ENCODE measurements at regions not wholly inside any gene's neighbourhood (a gene's known extent, or its start where the extent isn't known, plus 50 kb on each side); places are given as distances from the start of the nearest gene placed in this dataset.

DNA sequence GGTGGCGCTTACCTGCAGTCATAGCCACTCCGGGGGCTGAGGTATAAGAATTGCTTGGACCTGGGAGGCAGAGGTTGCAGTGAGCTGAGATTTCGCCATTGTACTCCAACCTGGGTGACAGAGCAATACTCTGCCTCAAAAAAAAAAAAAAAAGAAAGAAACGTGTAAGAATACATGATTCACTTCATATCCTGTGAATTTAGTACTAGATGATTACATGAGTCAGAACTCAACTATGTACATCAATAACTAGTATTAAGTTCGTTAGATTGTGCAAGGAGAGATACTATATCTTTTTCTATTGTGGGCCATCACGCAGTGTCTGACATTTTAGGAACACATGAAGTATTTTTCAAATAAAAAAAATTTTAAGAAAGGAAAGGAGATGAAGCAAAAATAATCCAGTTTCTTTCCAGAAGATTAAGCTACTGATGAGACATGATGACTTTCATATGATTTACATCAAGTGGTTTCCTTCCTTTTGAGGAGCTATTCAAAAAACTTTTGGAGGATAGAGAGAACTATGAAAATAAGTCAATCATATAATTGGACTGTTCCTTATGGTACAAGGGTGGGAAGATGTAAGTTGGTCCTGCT, 64.7 kb upstream of the EXOC1L start:
- H2AFZ ChIP-seq (ENCODE audit: low read length) = no peak overlapping the region

DNA sequence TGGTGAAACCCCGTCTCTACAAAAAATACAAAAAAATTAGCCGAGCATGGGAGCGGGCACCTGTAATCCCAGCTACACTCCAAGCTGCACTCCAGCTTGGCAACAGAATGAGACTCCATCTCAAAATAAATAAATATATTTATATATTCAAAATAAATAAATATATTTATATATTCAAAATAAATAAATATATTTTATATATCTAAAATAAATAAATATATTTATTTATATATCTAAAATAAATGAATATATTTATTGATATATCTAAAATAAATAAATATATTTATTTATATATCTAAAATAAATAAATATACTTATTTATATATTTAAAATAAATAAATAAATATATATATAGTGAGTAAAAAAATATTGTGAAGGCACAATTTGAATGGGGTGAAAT, 63.4 kb upstream of the EXOC1L start:
- H3K9me3 ChIP-seq (ENCODE audit: low read length) = no peaks in the 10 kb centered on the region
- H3K9me2 ChIP-seq (ENCODE audit: low read depth, low read length) = no peaks in the 10 kb centered on the region
- no peaks in the 10 kb centered on the region for H3F3A ChIP-seq (ENCODE audit: insufficient read depth, low read length)
- H4K20me1 ChIP-seq (ENCODE audit: insufficient read depth, low read length) = no peaks in the 10 kb centered on the region
- H3K4me3 ChIP-seq (ENCODE audit: low read depth, low read length, poor library complexity, severe bottlenecking) = no peak overlapping the region
- no peak overlapping the region for H2AFZ ChIP-seq (ENCODE audit: low read length)
- no peaks in the 10 kb centered on the region for H3K79me2 ChIP-seq (ENCODE audit: insufficient read depth, low read length)
- no peak for TF ChIP-seq EZH2 (IDR thresholded peaks at IDR 0.05; ENCODE audit: borderline replicate concordance, low read length)
- TF ChIP-seq, protein P1, sequence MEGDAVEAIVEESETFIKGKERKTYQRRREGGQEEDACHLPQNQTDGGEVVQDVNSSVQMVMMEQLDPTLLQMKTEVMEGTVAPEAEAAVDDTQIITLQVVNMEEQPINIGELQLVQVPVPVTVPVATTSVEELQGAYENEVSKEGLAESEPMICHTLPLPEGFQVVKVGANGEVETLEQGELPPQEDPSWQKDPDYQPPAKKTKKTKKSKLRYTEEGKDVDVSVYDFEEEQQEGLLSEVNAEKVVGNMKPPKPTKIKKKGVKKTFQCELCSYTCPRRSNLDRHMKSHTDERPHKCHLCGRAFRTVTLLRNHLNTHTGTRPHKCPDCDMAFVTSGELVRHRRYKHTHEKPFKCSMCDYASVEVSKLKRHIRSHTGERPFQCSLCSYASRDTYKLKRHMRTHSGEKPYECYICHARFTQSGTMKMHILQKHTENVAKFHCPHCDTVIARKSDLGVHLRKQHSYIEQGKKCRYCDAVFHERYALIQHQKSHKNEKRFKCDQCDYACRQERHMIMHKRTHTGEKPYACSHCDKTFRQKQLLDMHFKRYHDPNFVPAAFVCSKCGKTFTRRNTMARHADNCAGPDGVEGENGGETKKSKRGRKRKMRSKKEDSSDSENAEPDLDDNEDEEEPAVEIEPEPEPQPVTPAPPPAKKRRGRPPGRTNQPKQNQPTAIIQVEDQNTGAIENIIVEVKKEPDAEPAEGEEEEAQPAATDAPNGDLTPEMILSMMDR (IDR thresholded peaks at IDR 0.05; ENCODE audit: low read length) = no peak
- H3K9ac ChIP-seq (ENCODE audit: low read length) = no peak overlapping the region
- no peak overlapping the region for H3K4me2 ChIP-seq (ENCODE audit: low read length)
- no peaks in the 10 kb centered on the region for H3K4me1 ChIP-seq (ENCODE audit: insufficient read depth, low read length, severe bottlenecking)
- H3K27me3 ChIP-seq (ENCODE audit: insufficient read depth, low read length) = no peaks in the 10 kb centered on the region
- H3K36me3 ChIP-seq (ENCODE audit: insufficient read depth, low read length) = no peaks in the 10 kb centered on the region
- no peak overlapping the region for H3K27ac ChIP-seq (ENCODE audit: low read depth, low read length, poor library complexity, severe bottlenecking)

More for the DNA sequence above, 64.7 kb upstream of the EXOC1L start:
- H3K9me3 ChIP-seq (ENCODE audit: low read length) = no peaks in the 10 kb centered on the region
- H3F3A ChIP-seq (ENCODE audit: insufficient read depth, low read length) = no peaks in the 10 kb centered on the region
- no peaks in the 10 kb centered on the region for H3K36me3 ChIP-seq (ENCODE audit: insufficient read depth, low read length)
- H4K20me1 ChIP-seq (ENCODE audit: insufficient read depth, low read length) = no peaks in the 10 kb centered on the region
- H3K27ac ChIP-seq (ENCODE audit: low read depth, low read length, poor library complexity, severe bottlenecking) = no peak overlapping the region
- no peaks in the 10 kb centered on the region for H3K9me2 ChIP-seq (ENCODE audit: low read depth, low read length)
- no peaks in the 10 kb centered on the region for H3K79me2 ChIP-seq (ENCODE audit: insufficient read depth, low read length)
- H3K4me2 ChIP-seq (ENCODE audit: low read length) = no peak overlapping the region
- no peak overlapping the region for H3K9ac ChIP-seq (ENCODE audit: low read length)
- TF ChIP-seq, protein P1 (IDR thresholded peaks at IDR 0.05; ENCODE audit: low read length) = no peak
- TF ChIP-seq EZH2 (IDR thresholded peaks at IDR 0.05; ENCODE audit: borderline replicate concordance, low read length) = no peak
- no peaks in the 10 kb centered on the region for H3K27me3 ChIP-seq (ENCODE audit: insufficient read depth, low read length)
- no peaks in the 10 kb centered on the region for H3K4me1 ChIP-seq (ENCODE audit: insufficient read depth, low read length, severe bottlenecking)
- no peak overlapping the region for H3K4me3 ChIP-seq (ENCODE audit: low read depth, low read length, poor library complexity, severe bottlenecking)

GRCh38 chr4:55757356-55757952, 62.1 kb upstream of the EXOC1L start:
- no peak overlapping the region for H3K27ac ChIP-seq (ENCODE audit: low read depth, low read length, poor library complexity, severe bottlenecking)
- H3K4me1 ChIP-seq (ENCODE audit: insufficient read depth, low read length, severe bottlenecking) = no peaks in the 10 kb centered on the region
- H2AFZ ChIP-seq (ENCODE audit: low read length) = no peak overlapping the region
- no peaks in the 10 kb centered on the region for H3K9me3 ChIP-seq (ENCODE audit: low read length)
- no peaks in the 10 kb centered on the region for H4K20me1 ChIP-seq (ENCODE audit: insufficient read depth, low read length)
- H3K9me2 ChIP-seq (ENCODE audit: low read depth, low read length) = no peaks in the 10 kb centered on the region
- H3F3A ChIP-seq (ENCODE audit: insufficient read depth, low read length) = no peaks in the 10 kb centered on the region
- H3K27me3 ChIP-seq (ENCODE audit: insufficient read depth, low read length) = no peaks in the 10 kb centered on the region
- TF ChIP-seq, protein P1 (IDR thresholded peaks at IDR 0.05; ENCODE audit: low read length) = no peak
- no peak for TF ChIP-seq EZH2 (IDR thresholded peaks at IDR 0.05; ENCODE audit: borderline replicate concordance, low read length)
- H3K36me3 ChIP-seq (ENCODE audit: insufficient read depth, low read length) = no peaks in the 10 kb centered on the region
- H3K4me3 ChIP-seq (ENCODE audit: low read depth, low read length, poor library complexity, severe bottlenecking) = no peak overlapping the region
- no peak overlapping the region for H3K4me2 ChIP-seq (ENCODE audit: low read length)
- no peak overlapping the region for H3K9ac ChIP-seq (ENCODE audit: low read length)
- no peaks in the 10 kb centered on the region for H3K79me2 ChIP-seq (ENCODE audit: insufficient read depth, low read length)

Measured in OCI-LY1 (cell line).